ENCODE measurements at regions not wholly inside any gene's neighbourhood (a gene's known extent, or its start where the extent isn't known, plus 50 kb on each side); places are given as distances from the start of the nearest gene placed in this dataset.

DNA sequence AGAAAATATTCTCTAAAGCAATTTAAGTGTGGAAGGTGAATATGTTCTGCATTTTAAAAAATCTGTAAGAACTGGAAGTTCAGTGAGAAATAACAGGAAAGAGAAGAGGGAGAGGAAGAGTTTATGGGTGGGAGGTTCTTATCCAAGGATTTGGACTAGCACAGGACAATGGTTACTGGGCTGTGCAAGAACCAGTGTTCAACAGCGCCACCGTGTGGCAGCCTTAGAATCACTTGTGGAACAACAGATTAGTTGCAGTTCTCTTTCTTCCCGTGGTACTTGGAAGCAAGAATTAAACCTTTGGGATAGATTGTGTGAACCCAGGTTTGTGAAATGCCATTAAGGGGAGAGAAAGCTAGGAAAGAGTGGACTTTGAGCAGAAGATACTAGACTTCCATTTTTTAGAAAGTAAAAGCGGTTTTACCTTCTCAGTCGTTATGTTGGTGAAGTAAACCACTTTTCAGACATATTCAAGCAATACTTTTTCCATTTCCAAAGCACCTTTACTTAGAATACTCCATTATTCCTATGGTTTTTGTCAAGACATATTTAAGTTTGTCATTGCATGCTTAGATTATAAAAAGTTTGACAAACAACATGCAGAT is 436.7 kb downstream of the RNF144B start:
- no peak for DNase-seq (ENCODE audit: extremely low spot score)
- Histone ChIP-seq H3K27ac (replicated peaks in 1 of 4) (no peak overlapping the region), H3K4me3 (no peak overlapping the region), H3K27me3 (no peaks in the 10 kb centered on the region), H3K36me3 (no peaks in the 10 kb centered on the region), H3K9me3 (peaks cover 0 to 31% (median 19%) of the 10 kb centered on the region in 4 donors), H3K4me1 (no peaks in the 10 kb centered on the region)
- TF ChIP-seq, protein P1, sequence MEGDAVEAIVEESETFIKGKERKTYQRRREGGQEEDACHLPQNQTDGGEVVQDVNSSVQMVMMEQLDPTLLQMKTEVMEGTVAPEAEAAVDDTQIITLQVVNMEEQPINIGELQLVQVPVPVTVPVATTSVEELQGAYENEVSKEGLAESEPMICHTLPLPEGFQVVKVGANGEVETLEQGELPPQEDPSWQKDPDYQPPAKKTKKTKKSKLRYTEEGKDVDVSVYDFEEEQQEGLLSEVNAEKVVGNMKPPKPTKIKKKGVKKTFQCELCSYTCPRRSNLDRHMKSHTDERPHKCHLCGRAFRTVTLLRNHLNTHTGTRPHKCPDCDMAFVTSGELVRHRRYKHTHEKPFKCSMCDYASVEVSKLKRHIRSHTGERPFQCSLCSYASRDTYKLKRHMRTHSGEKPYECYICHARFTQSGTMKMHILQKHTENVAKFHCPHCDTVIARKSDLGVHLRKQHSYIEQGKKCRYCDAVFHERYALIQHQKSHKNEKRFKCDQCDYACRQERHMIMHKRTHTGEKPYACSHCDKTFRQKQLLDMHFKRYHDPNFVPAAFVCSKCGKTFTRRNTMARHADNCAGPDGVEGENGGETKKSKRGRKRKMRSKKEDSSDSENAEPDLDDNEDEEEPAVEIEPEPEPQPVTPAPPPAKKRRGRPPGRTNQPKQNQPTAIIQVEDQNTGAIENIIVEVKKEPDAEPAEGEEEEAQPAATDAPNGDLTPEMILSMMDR (IDR thresholded peaks at IDR 0.05), result no peak
- no peak for TF ChIP-seq POLR2AphosphoS5 (IDR thresholded peaks at IDR 0.05)
- TF ChIP-seq POLR2A (IDR thresholded peaks at IDR 0.05; ENCODE audit: low read depth), result no peak
- TF ChIP-seq EP300 (IDR thresholded peaks at IDR 0.05), result no peak
- 55% methylated on average over 5 of the region's 5 CpGs for WGBS
- intact Hi-C loops (cut with DNase I), result no loop called here

DNA sequence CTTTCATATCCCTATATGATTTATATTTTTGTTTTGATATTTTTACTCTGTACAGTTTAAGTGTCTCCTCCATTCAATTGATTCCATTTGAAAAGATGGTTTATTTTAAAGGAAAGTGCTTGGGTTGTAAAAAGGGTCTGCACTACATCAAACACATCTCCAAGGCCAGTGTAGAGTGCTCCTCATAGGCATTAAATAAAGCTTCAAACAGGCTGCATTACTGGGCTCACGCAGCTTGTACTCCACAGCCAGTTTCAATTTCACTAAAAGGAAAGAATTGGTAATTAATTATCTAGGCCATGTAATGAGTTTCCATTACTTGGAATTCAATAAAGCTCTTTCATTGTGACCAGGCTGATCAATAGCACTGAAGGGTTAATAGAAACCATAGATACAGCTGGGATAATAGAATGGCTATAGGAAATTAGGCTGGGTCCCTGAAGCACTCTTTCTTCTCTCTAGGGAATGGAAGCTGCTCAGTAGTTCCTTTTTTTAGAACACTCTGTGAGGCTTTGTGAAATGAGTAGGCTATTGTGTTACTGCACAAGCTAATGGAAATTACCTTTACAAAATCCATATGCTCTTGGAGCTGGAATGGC is 442.2 kb downstream of the RNF144B start:
- WGBS, result 67% methylated on average over 1 of the region's 1 CpG
- DNase-seq (ENCODE audit: extremely low spot score), result no peak
- no peaks in the 10 kb centered on the region for H3K27me3 ChIP-seq
- no peak overlapping the region for H3K4me3 ChIP-seq
- no peak overlapping the region for H3K27ac ChIP-seq (replicated peaks in 1 of 4)
- no peaks in the 10 kb centered on the region for H3K4me1 ChIP-seq
- H3K9me3 ChIP-seq, result peaks cover 0 to 8% (median 4%) of the 10 kb centered on the region in 4 donors
- TF ChIP-seq POLR2AphosphoS5 (IDR thresholded peaks at IDR 0.05) (no peak), POLR2A (IDR thresholded peaks at IDR 0.05; ENCODE audit: low read depth) (no peak), EP300 (IDR thresholded peaks at IDR 0.05) (no peak)
- TF ChIP-seq, protein P1 (IDR thresholded peaks at IDR 0.05), result no peak
- intact Hi-C loops (cut with DNase I), result no loop called here
- H3K36me3 ChIP-seq, result no peaks in the 10 kb centered on the region

DNA sequence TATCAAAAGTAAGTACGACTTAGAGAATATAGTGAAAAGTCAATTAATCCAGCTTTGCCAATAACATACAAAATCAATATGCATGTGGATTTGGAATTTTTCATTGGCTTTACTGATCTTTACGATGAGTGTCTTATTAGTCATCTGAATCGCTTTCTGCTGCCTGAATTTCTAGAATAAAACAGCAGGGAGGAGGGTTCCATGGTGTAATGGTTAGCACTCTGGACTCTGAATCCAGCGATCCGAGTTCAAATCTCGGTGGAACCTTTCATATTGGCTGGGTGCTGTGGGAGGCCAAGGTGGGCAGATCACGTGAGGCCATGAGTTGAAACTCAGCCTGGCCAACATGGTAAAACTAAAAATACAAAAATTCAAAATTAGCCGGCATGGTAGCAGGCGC is 448.8 kb downstream of the RNF144B start:
- intact Hi-C loops (cut with DNase I), result no loop called here

DNA sequence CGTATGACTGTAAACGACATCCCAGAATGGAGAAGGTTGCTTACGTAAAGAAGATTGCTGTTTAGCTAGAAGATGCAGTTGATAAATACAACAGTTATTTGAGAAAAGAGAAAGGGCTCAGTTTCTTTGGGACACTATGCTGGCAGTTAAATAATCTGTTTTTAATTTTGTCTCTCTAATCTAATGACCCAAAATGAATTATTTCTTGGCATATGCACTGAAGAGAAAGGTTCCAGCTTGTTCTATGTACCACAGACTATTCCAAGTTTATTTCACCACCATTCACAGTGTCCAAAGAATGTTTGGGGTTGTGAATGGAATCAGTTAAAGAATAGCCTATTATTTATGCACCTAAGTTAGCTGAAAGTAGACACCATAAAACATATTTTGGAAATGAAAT is 449.9 kb downstream of the RNF144B start:
- no peak overlapping the region for H3K27ac ChIP-seq (replicated peaks in 1 of 4)
- no peaks in the 10 kb centered on the region for H3K27me3 ChIP-seq
- peaks cover 0 to 4% (median 0%) of the 10 kb centered on the region in 4 donors for H3K4me1 ChIP-seq
- H3K9me3 ChIP-seq, result no peaks in the 10 kb centered on the region
- no peaks in the 10 kb centered on the region for H3K36me3 ChIP-seq
- H3K4me3 ChIP-seq, result no peak overlapping the region
- TF ChIP-seq EP300 (IDR thresholded peaks at IDR 0.05), result no peak
- TF ChIP-seq, protein P1 (IDR thresholded peaks at IDR 0.05), result no peak
- TF ChIP-seq POLR2AphosphoS5 (IDR thresholded peaks at IDR 0.05), result no peak
- TF ChIP-seq POLR2A (IDR thresholded peaks at IDR 0.05; ENCODE audit: low read depth), result no peak
- intact Hi-C loops (cut with DNase I), result no loop called here
- no peak for DNase-seq (ENCODE audit: extremely low spot score)
- WGBS, result 58% methylated on average over 3 of the region's 3 CpGs

More for the DNA sequence above, 448.8 kb downstream of the RNF144B start:
- no peak for TF ChIP-seq EP300 (IDR thresholded peaks at IDR 0.05)
- no peak for TF ChIP-seq POLR2AphosphoS5 (IDR thresholded peaks at IDR 0.05)
- no peak for TF ChIP-seq POLR2A (IDR thresholded peaks at IDR 0.05; ENCODE audit: low read depth)
- TF ChIP-seq, protein P1 (IDR thresholded peaks at IDR 0.05), result no peak
- Histone ChIP-seq H3K27ac (replicated peaks in 1 of 4) (no peak overlapping the region), H3K36me3 (no peaks in the 10 kb centered on the region), H3K4me3 (no peak overlapping the region), H3K9me3 (no peaks in the 10 kb centered on the region), H3K4me1 (peaks cover 0 to 4% (median 0%) of the 10 kb centered on the region in 4 donors), H3K27me3 (no peaks in the 10 kb centered on the region)
- DNase-seq (ENCODE audit: extremely low spot score), result no peak
- WGBS, result 94% methylated on average over 9 of the region's 9 CpGs

Data from esophagus muscularis mucosa (tissue), 4 donors.